ENCODE measurements at regions not wholly inside any gene's neighbourhood (a gene's known extent, or its start where the extent isn't known, plus 50 kb on each side); places are given as distances from the start of the nearest gene placed in this dataset.
"Not testable (repeated sequence)": the region's sequence is repeated elsewhere in the genome, so short reads cannot be mapped to it uniquely, and the experiment has no call there.

- no peak for DNase-seq (ENCODE audit: low spot score)
These were observed 1650.9 kb upstream of the SEL1L start for GRCh38 chr14:83184531-83184930.

- not testable (repeated sequence) for DNase-seq (ENCODE audit: low spot score)
These were observed 1654.7 kb upstream of the SEL1L start for GRCh38 chr14:83188311-83188710.

- DNase-seq (ENCODE audit: low spot score) = no peak
These were observed 1662.6 kb upstream of the SEL1L start for GRCh38 chr14:83196236-83196635.

- no peak for DNase-seq (ENCODE audit: low spot score)
These were observed 1663.6 kb upstream of the SEL1L start for GRCh38 chr14:83197271-83197670.

- DNase-seq (ENCODE audit: low spot score) = no peak
These were observed 1673.9 kb upstream of the SEL1L start for GRCh38 chr14:83207550-83207949.

- no peak for DNase-seq (ENCODE audit: low spot score)
These were observed 1674.7 kb upstream of the SEL1L start for GRCh38 chr14:83208341-83208740.

GRCh38 chr14:83217492-83217891 lies 1683.8 kb upstream of the SEL1L start:
- DNase-seq (ENCODE audit: low spot score) = no peak

- DNase-seq (ENCODE audit: low spot score) = no peak
These were observed 1714.4 kb upstream of the SEL1L start for GRCh38 chr14:83247924-83248639.

- no peak for DNase-seq (ENCODE audit: low spot score)
These were observed 1717.7 kb upstream of the SEL1L start for GRCh38 chr14:83251402-83251801.

- no peak for DNase-seq (ENCODE audit: low spot score)
These were observed 1720.2 kb upstream of the SEL1L start for GRCh38 chr14:83253870-83254269.

- no peak for DNase-seq (ENCODE audit: low spot score)
These were observed 1721.5 kb upstream of the SEL1L start for GRCh38 chr14:83255015-83255726.

GRCh38 chr14:83255727-83256090 lies 1722.1 kb upstream of the SEL1L start:
- DNase-seq (ENCODE audit: low spot score) = no peak

GRCh38 chr14:83257466-83258439 lies 1724.1 kb upstream of the SEL1L start:
- DNase-seq (ENCODE audit: low spot score) = no peak

GRCh38 chr14:83260751-83261150 lies 1727.1 kb upstream of the SEL1L start:
- DNase-seq (ENCODE audit: low spot score) = no peak

GRCh38 chr14:83269583-83269982 lies 1735.9 kb upstream of the SEL1L start:
- no peak for DNase-seq (ENCODE audit: low spot score)

GRCh38 chr14:83271663-83272062 lies 1738.0 kb upstream of the SEL1L start:
- DNase-seq (ENCODE audit: low spot score) = no peak

- no peak for DNase-seq (ENCODE audit: low spot score)
These were observed 1747.1 kb upstream of the SEL1L start for GRCh38 chr14:83280719-83281118.

GRCh38 chr14:83282706-83283105 lies 1749.1 kb upstream of the SEL1L start:
- DNase-seq (ENCODE audit: low spot score) = no peak

GRCh38 chr14:83287300-83287699 lies 1753.6 kb upstream of the SEL1L start:
- DNase-seq (ENCODE audit: low spot score) = no peak

- DNase-seq (ENCODE audit: low spot score) = no peak
These were observed 1755.7 kb upstream of the SEL1L start for GRCh38 chr14:83289390-83289789.

GRCh38 chr14:83289896-83290295 lies 1756.2 kb upstream of the SEL1L start:
- no peak for DNase-seq (ENCODE audit: low spot score)

- no peak for DNase-seq (ENCODE audit: low spot score)
These were observed 1756.8 kb upstream of the SEL1L start for GRCh38 chr14:83290447-83290846.

GRCh38 chr14:83291714-83292113 lies 1758.1 kb upstream of the SEL1L start:
- no peak for DNase-seq (ENCODE audit: low spot score)
